H1 (cell line): ENCODE measurements at regions not wholly inside any gene's neighbourhood (a gene's known extent, or its start where the extent isn't known, plus 50 kb on each side); places are given as distances from the start of the nearest gene placed in this dataset.

Source experiments
- CTCF ChIA-PET: fragments of 300-600 bp; sonication (Branson Sonifier 250); formaldehyde crosslinking; loops from one replicate; lab custom pipeline; 2021; ENCODE audit not compliant: partially characterized antibody; lab: Charles Lee
- POLR2A ChIA-PET: fragments of 300-600 bp; sonication (Branson Sonifier 250); formaldehyde crosslinking; loops from one replicate; lab custom pipeline; 2021; ENCODE audit warnings: inconsistent platforms; ENCODE audit not compliant: partially characterized antibody; lab: Charles Lee
- DNase-seq, 2 experiments: peaks; one replicate each; pipeline versions ENCODE4 v3.0.0 to v3.0.0-alpha.2; 2010 to 2022; ENCODE audit warnings: low spot score in 2 of 2, low read depth in 1 of 2, mixed read lengths in 1 of 2
- FAIRE-seq: peaks from 2 replicates; lab custom pipeline; 2011; peaks lifted over from hg19 to GRCh38; lab: Jason Lieb, UNC
- H2AFZ ChIP-seq: 2 replicates; pipeline ENCODE4 v1.8.1; 2012; ENCODE audit warnings: low read length, inconsistent platforms
- H2AK5ac ChIP-seq: 2 replicates; pipeline ENCODE4 v1.6.1; 2013; ENCODE audit warnings: low read depth, low read length
- H2BK120ac ChIP-seq: replicated peaks from 2 replicates; pipeline ENCODE3; 2013; ENCODE audit warnings: low read depth, low read length, inconsistent platforms
- H2BK12ac ChIP-seq: 2 replicates; pipeline ENCODE4 v1.6.1; 2013; ENCODE audit warnings: low read depth, low read length
- H2BK15ac ChIP-seq: 2 replicates; pipeline ENCODE4 v1.6.1; 2013; ENCODE audit warnings: low read length
- H2BK20ac ChIP-seq: 2 replicates; pipeline ENCODE4 v1.6.1; 2013; ENCODE audit warnings: low read length
- H2BK5ac ChIP-seq: 2 replicates; pipeline ENCODE4 v1.6.1; 2013; ENCODE audit warnings: low read depth, low read length
- H3K14ac ChIP-seq: 2 replicates; pipeline ENCODE4 v1.6.1; 2013; ENCODE audit warnings: inconsistent platforms; ENCODE audit not compliant: insufficient read length
- H3K18ac ChIP-seq: 2 replicates; pipeline ENCODE4 v1.6.1; 2013; ENCODE audit warnings: low read length; ENCODE audit errors: extremely low read depth
- H3K23ac ChIP-seq: 2 replicates; pipeline ENCODE4 v1.6.1; 2013; ENCODE audit warnings: inconsistent platforms; ENCODE audit not compliant: insufficient read length
- H3K23me2 ChIP-seq: 2 replicates; pipeline ENCODE4 v1.6.1; 2013; ENCODE audit warnings: low read depth, low read length
- H3K27ac ChIP-seq: 2 replicates; pipeline ENCODE4 v1.6.1; 2011; ENCODE audit warnings: low read depth, low read length, inconsistent platforms
- H3K27me3 ChIP-seq, 4 experiments: replicated peaks in 1 of 4; 1 replicate in 1 of 4; 2 replicates in 3 of 4; pipeline versions ENCODE4 v1.6.1 to v1.8.1; 2011 to 2013; ENCODE audit warnings: low read length in 3 of 4, mild to moderate bottlenecking in 3 of 4, inconsistent platforms in 2 of 4, mixed read lengths in 2 of 4, moderate library complexity in 1 of 4; ENCODE audit not compliant: control insufficient read depth in 3 of 4, insufficient read depth in 3 of 4; ENCODE audit errors: extremely low read depth in 1 of 4
- H3K36me3 ChIP-seq, 4 experiments: 2 replicates each; pipeline versions ENCODE4 v1.6.1 to v1.8.1; 2011 to 2013; ENCODE audit warnings: mild to moderate bottlenecking in 4 of 4, low read length in 3 of 4, moderate library complexity in 2 of 4, control low read depth in 1 of 4, inconsistent platforms in 1 of 4; ENCODE audit not compliant: insufficient read depth in 4 of 4, control insufficient read depth in 2 of 4
- H3K4ac ChIP-seq: replicated peaks from 2 replicates; pipeline ENCODE3; 2013; ENCODE audit warnings: low read length, low read depth, mixed read lengths, inconsistent platforms; ENCODE audit not compliant: insufficient read length
- H3K4me1 ChIP-seq, 4 experiments: replicated peaks in 1 of 4; 1 replicate in 1 of 4; 2 replicates in 3 of 4; pipeline versions ENCODE4 v1.6.1 to v1.8.1; 2011 to 2013; ENCODE audit warnings: low read length in 3 of 4, inconsistent platforms in 2 of 4, mixed read lengths in 1 of 4; ENCODE audit not compliant: insufficient read depth in 4 of 4, control insufficient read depth in 3 of 4
- H3K4me2 ChIP-seq, 2 experiments: 2 replicates each; pipeline versions ENCODE4 v1.6.1 to v1.8.1; 2011 to 2013; ENCODE audit warnings: low read depth in 2 of 2, low read length in 2 of 2, control low read depth in 1 of 2, inconsistent platforms in 1 of 2, mild to moderate bottlenecking in 1 of 2; ENCODE audit not compliant: insufficient read depth in 1 of 2
- H3K4me3 ChIP-seq, 4 experiments: fragments of 200-600, 300-600 bp in 1 of 4; sonication (generic), shearing (Covaris generic), sonication (Bioruptor Twin) in 1 of 4; 2 replicates each; pipeline versions ENCODE4 v1.5.1 to v1.8.1; 2011 to 2016; ENCODE audit warnings: low read length in 4 of 4, low read depth in 3 of 4, control low read depth in 2 of 4, inconsistent platforms in 2 of 4, mild to moderate bottlenecking in 2 of 4, mixed read lengths in 1 of 4, moderate library complexity in 1 of 4; ENCODE audit not compliant: insufficient read depth in 2 of 4; ENCODE audit errors: extremely low read depth in 1 of 4
- H3K56ac ChIP-seq: replicated peaks from 2 replicates; pipeline ENCODE3; 2013; ENCODE audit warnings: low read depth, mild to moderate bottlenecking, mixed read lengths, low read length, inconsistent platforms; ENCODE audit not compliant: insufficient read length
- H3K79me1 ChIP-seq: 2 replicates; pipeline ENCODE4 v1.6.1; 2013; ENCODE audit warnings: low read depth, low read length, control low read depth
- H3K79me2 ChIP-seq, 2 experiments: 2 replicates each; pipeline versions ENCODE4 v1.6.1 to v1.8.1; 2012 to 2013; ENCODE audit warnings: low read length in 2 of 2, mild to moderate bottlenecking in 2 of 2, inconsistent platforms in 1 of 2; ENCODE audit not compliant: insufficient read depth in 2 of 2, control insufficient read depth in 1 of 2
- H3K9ac ChIP-seq, 4 experiments: replicated peaks in 1 of 4; 1 replicate in 1 of 4; 2 replicates in 3 of 4; pipeline versions ENCODE4 v1.6.1 to v1.8.1; 2011 to 2013; ENCODE audit warnings: low read depth in 3 of 4, low read length in 3 of 4, control low read depth in 2 of 4, mild to moderate bottlenecking in 2 of 4, moderate library complexity in 2 of 4, inconsistent platforms in 1 of 4; ENCODE audit errors: extremely low read depth in 1 of 4
- H3K9me3 ChIP-seq, 2 experiments: 2 replicates each; pipeline versions ENCODE4 v1.6.1 to v1.8.1; 2012 to 2013; ENCODE audit warnings: mild to moderate bottlenecking in 2 of 2, moderate library complexity in 2 of 2, control low read depth in 1 of 2, inconsistent platforms in 1 of 2, low read depth in 1 of 2, low read length in 1 of 2, mixed read lengths in 1 of 2; ENCODE audit not compliant: insufficient read depth in 2 of 2
- H4K20me1 ChIP-seq, 2 experiments: replicated peaks in 1 of 2; 2 replicates each; pipeline versions ENCODE3 to v1.8.1; 2011 to 2013; ENCODE audit warnings: inconsistent platforms in 2 of 2, low read length in 2 of 2, mild to moderate bottlenecking in 1 of 2; ENCODE audit not compliant: insufficient read depth in 2 of 2, control insufficient read depth in 1 of 2
- H4K5ac ChIP-seq: 2 replicates; pipeline ENCODE4 v1.6.1; 2013; ENCODE audit warnings: low read length, low read depth, mixed read lengths, inconsistent platforms; ENCODE audit not compliant: insufficient read length
- H4K8ac ChIP-seq: 2 replicates; pipeline ENCODE4 v1.8.0; 2013; ENCODE audit warnings: mild to moderate bottlenecking, moderate library complexity, low read length, inconsistent platforms; ENCODE audit not compliant: insufficient read depth; ENCODE audit errors: extremely low read depth
- H4K91ac ChIP-seq: replicated peaks from 2 replicates; pipeline ENCODE3; 2013; ENCODE audit warnings: low read length, mixed read lengths, inconsistent platforms; ENCODE audit not compliant: insufficient read length
- WGBS, 2 experiments: shearing (Covaris generic) in 1 of 2; methylation state at CpG; one replicate each; pipeline versions ENCODE4 v1.1.6 to v1.1.7; 2013 to 2015; ENCODE audit warnings: low lambda C conversion rate in 2 of 2, mixed read lengths in 2 of 2, inconsistent platforms in 1 of 2, low coverage in 1 of 2, missing lambda C conversion rate in 1 of 2; ENCODE audit not compliant: insufficient replicate concordance in 2 of 2, insufficient coverage in 1 of 2, insufficient read length in 1 of 2; ENCODE audit errors: extremely low coverage in 1 of 2, missing lambda C conversion rate in 1 of 2; 5-methylcytosine and 5-hydroxymethylcytosine counted together
- TF ChIP-seq, protein P1 (sequence below): IDR thresholded peaks from 2 replicates; pipeline ENCODE4 v1.6.1; 2012; ENCODE audit warnings: inconsistent platforms
- TF ChIP-seq, protein P2 (sequence below): IDR thresholded peaks from 2 replicates; pipeline ENCODE4 v1.6.1; 2012; ENCODE audit warnings: inconsistent platforms

DNA sequence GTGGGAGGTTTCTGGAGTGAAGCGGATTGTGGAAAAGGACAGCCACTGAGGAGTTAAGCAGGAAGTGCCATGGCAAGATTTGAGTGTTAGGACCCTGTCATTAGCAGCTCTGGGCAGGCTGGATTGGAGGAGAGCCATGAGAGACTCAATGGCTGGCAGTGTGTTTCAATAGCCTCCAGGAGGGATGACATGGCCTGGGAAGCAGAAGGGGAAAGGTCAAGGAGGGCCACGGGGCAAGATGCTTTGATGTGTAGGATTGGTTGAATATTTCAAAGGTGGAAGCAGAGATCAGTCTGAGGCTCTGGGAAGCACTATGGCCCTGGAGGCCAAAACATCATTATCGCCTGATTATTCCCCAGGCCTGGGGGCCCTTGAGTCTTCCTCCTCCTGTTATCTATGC is 229.0 kb upstream of the HS6ST1 start:
- no peak overlapping the region for H4K91ac ChIP-seq
- H3K56ac ChIP-seq = no peak overlapping the region
- H3K4me3 ChIP-seq = no peak overlapping the region
- no peaks in the 10 kb centered on the region for H3K79me1 ChIP-seq
- H2BK5ac ChIP-seq = no peak overlapping the region
- no peaks in the 10 kb centered on the region for H3K27me3 ChIP-seq
- no peak overlapping the region for H3K4me2 ChIP-seq
- H2BK120ac ChIP-seq = no peak overlapping the region
- H3K18ac ChIP-seq = no peak overlapping the region
- H2BK20ac ChIP-seq = no peak overlapping the region
- H3K4me1 ChIP-seq = peaks cover 0 to 14% (median 2%) of the 10 kb centered on the region in 4 experiments; a peak in 3 of 7 replicates
- H3K4ac ChIP-seq = no peak overlapping the region
- no peaks in the 10 kb centered on the region for H3K36me3 ChIP-seq
- no peak overlapping the region for H3K27ac ChIP-seq
- FAIRE-seq = no peak
- H3K23me2 ChIP-seq = peaks cover 12% of the 10 kb centered on the region; the same call in 1 of the 2 replicates
- ChIA-PET POLR2A (no interaction called here), CTCF (no interaction called here)
- no peak overlapping the region for H3K9ac ChIP-seq
- H2BK15ac ChIP-seq = no peak overlapping the region
- no peak overlapping the region for H2AK5ac ChIP-seq
- H3K79me2 ChIP-seq = no peaks in the 10 kb centered on the region
- H4K20me1 ChIP-seq = peaks cover 0 to 3% of the 10 kb centered on the region in 2 experiments
- no peak overlapping the region for H4K8ac ChIP-seq
- WGBS, 2 experiments = 76% methylated on average over 3 of the region's 3 CpGs; no CpG with 5 or more reads in 1 of the 2 experiments
- no peak overlapping the region for H3K14ac ChIP-seq
- no peak for DNase-seq
- H3K23ac ChIP-seq = no peak overlapping the region
- no peak overlapping the region for H2BK12ac ChIP-seq
- no peak overlapping the region for H4K5ac ChIP-seq
- H2AFZ ChIP-seq = no peak overlapping the region
- H3K9me3 ChIP-seq = no peaks in the 10 kb centered on the region
- TF ChIP-seq, protein P1, sequence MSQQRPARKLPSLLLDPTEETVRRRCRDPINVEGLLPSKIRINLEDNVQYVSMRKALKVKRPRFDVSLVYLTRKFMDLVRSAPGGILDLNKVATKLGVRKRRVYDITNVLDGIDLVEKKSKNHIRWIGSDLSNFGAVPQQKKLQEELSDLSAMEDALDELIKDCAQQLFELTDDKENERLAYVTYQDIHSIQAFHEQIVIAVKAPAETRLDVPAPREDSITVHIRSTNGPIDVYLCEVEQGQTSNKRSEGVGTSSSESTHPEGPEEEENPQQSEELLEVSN = no peak
- TF ChIP-seq, protein P2, sequence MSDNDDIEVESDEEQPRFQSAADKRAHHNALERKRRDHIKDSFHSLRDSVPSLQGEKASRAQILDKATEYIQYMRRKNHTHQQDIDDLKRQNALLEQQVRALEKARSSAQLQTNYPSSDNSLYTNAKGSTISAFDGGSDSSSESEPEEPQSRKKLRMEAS = no peak
